ENCODE measurements at regions not wholly inside any gene's neighbourhood (a gene's known extent, or its start where the extent isn't known, plus 50 kb on each side); places are given as distances from the start of the nearest gene placed in this dataset.
A peak's percentile ranks its signal among the peaks of the same experiment; 100 is the strongest.

GRCh38 chr15:35308802-35309201 lies 223.7 kb upstream of the NANOGP8 start:
- no peak overlapping the region for H3K4me3 ChIP-seq (ENCODE audit: low read depth, low read length)
- no peaks in the 10 kb centered on the region for H3K36me3 ChIP-seq (ENCODE audit: control insufficient read depth, insufficient read depth, low read length)
- peak; percentile 31 for DNase-seq (ENCODE audit: low read depth)
- TF ChIP-seq CTCF (IDR thresholded peaks at IDR 0.05; ENCODE audit: insufficient read depth, low read length, severe bottlenecking): no peak
- no peaks in the 10 kb centered on the region for H3K27me3 ChIP-seq (ENCODE audit: control insufficient read depth, insufficient read depth, low read length)
- no peak for FAIRE-seq

- TF ChIP-seq CTCF (IDR thresholded peaks at IDR 0.05; ENCODE audit: insufficient read depth, low read length, severe bottlenecking): no peak
- FAIRE-seq: no peak
- no peaks in the 10 kb centered on the region for H3K36me3 ChIP-seq (ENCODE audit: control insufficient read depth, insufficient read depth, low read length)
- no peaks in the 10 kb centered on the region for H3K27me3 ChIP-seq (ENCODE audit: control insufficient read depth, insufficient read depth, low read length)
- H3K4me3 ChIP-seq (ENCODE audit: low read depth, low read length): no peak overlapping the region
- no peak for DNase-seq (ENCODE audit: low read depth)
These were observed 222.6 kb upstream of the NANOGP8 start for GRCh38 chr15:35307676-35308075.

GRCh38 chr15:35307026-35307425 lies 221.9 kb upstream of the NANOGP8 start:
- DNase-seq (ENCODE audit: low read depth) (no peak), FAIRE-seq (no peak)
- Histone ChIP-seq H3K27me3 (ENCODE audit: control insufficient read depth, insufficient read depth, low read length) (no peaks in the 10 kb centered on the region), H3K36me3 (ENCODE audit: control insufficient read depth, insufficient read depth, low read length) (no peaks in the 10 kb centered on the region), H3K4me3 (ENCODE audit: low read depth, low read length) (no peak overlapping the region)
- TF ChIP-seq CTCF (IDR thresholded peaks at IDR 0.05; ENCODE audit: insufficient read depth, low read length, severe bottlenecking): no peak

GRCh38 chr15:35306361-35306981 lies 221.4 kb upstream of the NANOGP8 start:
- no peak for FAIRE-seq
- TF ChIP-seq CTCF (IDR thresholded peaks at IDR 0.05; ENCODE audit: insufficient read depth, low read length, severe bottlenecking): no peak
- H3K27me3 ChIP-seq (ENCODE audit: control insufficient read depth, insufficient read depth, low read length): no peaks in the 10 kb centered on the region
- no peaks in the 10 kb centered on the region for H3K36me3 ChIP-seq (ENCODE audit: control insufficient read depth, insufficient read depth, low read length)
- peak; percentile 67 for DNase-seq (ENCODE audit: low read depth)
- H3K4me3 ChIP-seq (ENCODE audit: low read depth, low read length): no peak overlapping the region

- peak; percentile 40 for DNase-seq (ENCODE audit: low read depth)
These were observed 220.9 kb upstream of the NANOGP8 start for GRCh38 chr15:35305946-35306345.

More at GRCh38 chr15:35305946-35306345, 220.9 kb upstream of the NANOGP8 start:
- H3K27me3 ChIP-seq (ENCODE audit: control insufficient read depth, insufficient read depth, low read length): no peaks in the 10 kb centered on the region
- no peaks in the 10 kb centered on the region for H3K36me3 ChIP-seq (ENCODE audit: control insufficient read depth, insufficient read depth, low read length)
- no peak for FAIRE-seq
- H3K4me3 ChIP-seq (ENCODE audit: low read depth, low read length): no peak overlapping the region
- no peak for TF ChIP-seq CTCF (IDR thresholded peaks at IDR 0.05; ENCODE audit: insufficient read depth, low read length, severe bottlenecking)
